AG04449 (cell line): ENCODE measurements at regions not wholly inside any gene's neighbourhood (a gene's known extent, or its start where the extent isn't known, plus 50 kb on each side); places are given as distances from the start of the nearest gene placed in this dataset.

Experiments
- CTCF ChIA-PET: fragments of 350-600 bp; formaldehyde crosslinking; extraction: SDS; loops from one replicate; lab custom pipeline; 2021; ENCODE audit warnings: antibody characterized with exemption; lab: Yijun Ruan, JAX
- POLR2A ChIA-PET: fragments of 400-600, 350-600 bp; formaldehyde crosslinking; extraction: SDS; loops from one replicate; lab custom pipeline; 2020; ENCODE audit warnings: antibody characterized with exemption, inconsistent platforms; lab: Yijun Ruan, JAX
- DNase-seq: peaks from one replicate; pipeline ENCODE4 v3.0.0-alpha.2; 2010; ENCODE audit warnings: low read depth, low spot score
- H3K4me3 ChIP-seq: 2 replicates; pipeline ENCODE4 v1.5.1; 2011; ENCODE audit warnings: low read depth, mild to moderate bottlenecking, control low read depth, low read length
- CTCF ChIP-seq: IDR thresholded peaks from one replicate; pipeline ENCODE4 v1.5.1; 2011; ENCODE audit warnings: mild to moderate bottlenecking, moderate library complexity, low read length, control low read depth, inconsistent platforms; ENCODE audit not compliant: insufficient read depth; ENCODE audit errors: missing control alignments

- ChIA-PET POLR2A (no interaction called here), CTCF (interaction anchor here (0.6 kb wide), 1 partner anchor 795 kb away, joined by 4 read pairs; no protein-coding TSS in a partner anchor)
- DNase-seq, result no peak
- no peak overlapping the region for H3K4me3 ChIP-seq
- TF ChIP-seq CTCF, result no peak
Observed at GRCh38 chr4:104064646-104065577, 345.1 kb upstream of the TACR3 start.

- CTCF ChIA-PET, result no interaction called here
- no peak for TF ChIP-seq CTCF
- no peak for DNase-seq
- no peak overlapping the region for H3K4me3 ChIP-seq
- POLR2A ChIA-PET, result no interaction called here
Observed at GRCh38 chr4:104063341-104063740, 343.6 kb upstream of the TACR3 start.

GRCh38 chr4:104044369-104044768, 324.6 kb upstream of the TACR3 start:
- POLR2A ChIA-PET, result no interaction called here

GRCh38 chr4:104032896-104033295, 313.1 kb upstream of the TACR3 start:
- no peak for TF ChIP-seq CTCF
- no peak overlapping the region for H3K4me3 ChIP-seq
- ChIA-PET POLR2A (no interaction called here), CTCF (no interaction called here)
- no peak for DNase-seq

More at GRCh38 chr4:104044369-104044768, 324.6 kb upstream of the TACR3 start:
- CTCF ChIA-PET, result no interaction called here
- DNase-seq, result no peak
- TF ChIP-seq CTCF, result no peak
- H3K4me3 ChIP-seq, result no peak overlapping the region

- CTCF ChIA-PET, result no interaction called here
- no peak overlapping the region for H3K4me3 ChIP-seq
- DNase-seq, result no peak
- POLR2A ChIA-PET, result no interaction called here
- no peak for TF ChIP-seq CTCF
Observed at GRCh38 chr4:104025251-104025650, 305.5 kb upstream of the TACR3 start.

- POLR2A ChIA-PET, result no interaction called here
- CTCF ChIA-PET, result no interaction called here
- TF ChIP-seq CTCF, result no peak
- no peak for DNase-seq
- no peak overlapping the region for H3K4me3 ChIP-seq
Observed at GRCh38 chr4:104022831-104023230, 303.0 kb upstream of the TACR3 start.
